ENCODE measurements at regions not wholly inside any gene's neighbourhood (a gene's known extent, or its start where the extent isn't known, plus 50 kb on each side); places are given as distances from the start of the nearest gene placed in this dataset.
A peak's percentile ranks its signal among the peaks of the same experiment; 100 is the strongest.
"Not testable (repeated sequence)": the region's sequence is repeated elsewhere in the genome, so short reads cannot be mapped to it uniquely, and the experiment has no call there.

DNA sequence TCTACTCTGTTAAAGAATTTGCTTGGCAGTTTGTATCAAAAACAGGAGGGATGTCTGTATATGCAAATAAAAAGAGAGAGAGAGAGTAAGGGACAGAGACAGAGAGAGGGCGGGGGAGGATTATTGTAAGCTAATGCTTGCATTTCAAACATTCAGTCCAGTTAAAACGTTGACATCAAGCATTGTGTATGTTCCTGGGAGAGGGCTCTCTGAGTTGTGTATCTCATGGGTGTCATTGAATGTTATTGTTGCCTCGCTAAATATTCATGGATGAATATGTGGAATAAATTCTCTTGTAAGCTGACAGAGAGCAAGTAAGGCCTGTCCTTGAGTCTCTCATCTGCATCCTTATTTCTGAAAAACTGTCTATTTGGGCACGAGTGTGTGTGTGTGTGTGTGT is 78.8 kb upstream of the VRK1 start:
- intact Hi-C loops (cut with DNase I), result no loop called here
- no peak for DNase-seq (ENCODE audit: low spot score)

DNA sequence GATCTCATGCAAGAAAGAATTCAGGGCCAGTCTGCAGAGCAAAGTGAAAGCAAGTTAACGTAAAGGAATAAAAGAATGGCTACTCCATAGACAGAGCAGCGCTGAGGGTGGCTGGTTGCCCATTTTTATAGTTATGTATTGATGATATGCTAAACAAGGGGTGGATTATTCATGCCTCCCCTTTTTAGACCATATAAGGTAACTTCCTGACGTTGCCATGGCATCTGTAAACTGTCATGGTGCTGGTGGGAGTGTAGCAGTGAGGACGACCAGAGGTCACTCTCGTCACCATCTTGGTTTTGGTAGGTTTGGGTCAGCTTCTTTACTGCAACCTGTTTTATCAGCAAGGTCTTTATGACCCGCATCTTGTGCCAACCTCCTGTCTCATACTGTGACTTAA is 76.5 kb upstream of the VRK1 start:
- intact Hi-C loops (cut with DNase I); DNase-seq (ENCODE audit: low spot score): not testable (repeated sequence)

DNA sequence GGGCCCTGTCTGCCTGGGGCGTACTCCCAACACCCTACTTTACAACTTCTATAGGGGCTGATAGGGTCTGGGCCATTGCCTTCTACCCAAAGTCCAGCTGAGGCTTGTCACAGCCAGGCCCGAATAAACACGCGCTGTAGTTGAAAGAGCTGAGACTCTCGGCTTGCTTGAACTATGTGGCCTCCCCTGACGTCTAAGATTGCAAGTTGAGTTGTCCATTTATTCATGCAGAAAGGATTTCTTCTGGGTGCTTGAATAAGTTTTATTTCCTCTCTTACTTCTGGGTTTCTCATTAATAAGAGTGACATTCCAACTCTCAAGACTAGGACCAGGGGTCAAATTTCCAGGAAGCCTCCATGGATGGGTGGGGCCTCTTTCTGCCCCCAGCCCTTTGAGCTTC is 74.4 kb upstream of the VRK1 start:
- intact Hi-C loops (cut with DNase I), result no loop called here
- DNase-seq (ENCODE audit: low spot score), result no peak

DNA sequence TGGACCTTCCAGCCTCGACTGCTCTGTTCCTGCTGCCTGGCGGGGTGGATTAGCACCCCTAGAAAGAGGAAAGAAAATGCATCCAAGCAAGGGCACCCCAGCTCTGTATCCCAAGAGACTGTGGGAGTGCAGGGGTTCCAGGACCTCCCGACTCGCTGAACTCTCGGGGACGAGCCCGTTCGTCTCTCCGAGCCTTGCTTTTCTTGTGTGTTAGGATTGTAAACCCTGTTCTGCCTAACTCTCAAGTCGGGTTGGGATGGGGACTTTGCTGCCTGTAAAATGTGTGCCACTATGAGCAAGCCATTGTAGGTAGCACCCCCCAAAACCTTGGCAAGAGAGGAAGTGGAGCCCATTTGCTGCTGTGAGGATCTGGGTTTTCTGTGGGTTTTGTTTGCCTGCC is 73.2 kb upstream of the VRK1 start:
- intact Hi-C loops (cut with DNase I), result no loop called here
- no peak for DNase-seq (ENCODE audit: low spot score)

DNA sequence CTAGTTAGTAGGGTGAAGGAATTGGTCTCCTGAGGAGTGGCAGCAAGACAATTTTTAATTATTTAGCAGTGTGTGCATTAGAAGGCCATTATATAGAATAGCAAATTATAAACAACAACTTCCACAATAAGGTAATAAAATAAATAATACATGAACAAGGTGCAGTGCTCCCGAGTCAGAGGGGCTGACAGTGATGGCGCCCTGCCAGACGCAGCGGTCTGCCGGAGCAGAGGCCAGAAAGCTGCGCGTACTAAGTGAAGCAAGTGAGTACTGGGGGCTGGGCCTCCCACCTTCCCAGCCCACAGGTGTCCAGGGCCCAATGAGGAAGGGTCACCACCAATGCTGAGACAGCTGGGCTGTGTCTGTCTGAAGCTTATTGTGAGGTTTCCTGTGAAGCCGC is 72.0 kb upstream of the VRK1 start:
- no peak for DNase-seq (ENCODE audit: low spot score)
- intact Hi-C loops (cut with DNase I), result no loop called here

DNA sequence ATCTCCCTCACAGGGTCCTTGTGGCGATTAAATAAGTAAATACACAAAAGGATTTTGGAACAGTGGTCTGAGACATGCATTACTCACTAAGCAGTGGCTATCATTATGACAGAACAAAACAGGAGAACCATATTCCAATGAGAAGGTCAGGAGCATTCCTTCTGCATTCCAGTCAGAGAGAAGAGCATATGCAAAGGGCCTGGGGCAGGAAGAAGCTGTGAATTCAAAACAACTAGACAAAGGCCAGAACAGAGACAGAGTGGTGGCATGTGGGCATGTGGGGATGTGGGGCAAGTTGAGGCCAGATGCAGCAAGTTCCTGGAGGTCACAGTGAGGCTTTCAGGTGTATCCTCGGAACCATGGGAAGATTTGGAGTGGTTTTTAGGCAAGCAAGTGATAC is 70.1 kb upstream of the VRK1 start:
- DNase-seq (ENCODE audit: low spot score), result no peak
- intact Hi-C loops (cut with DNase I), result no loop called here

DNA sequence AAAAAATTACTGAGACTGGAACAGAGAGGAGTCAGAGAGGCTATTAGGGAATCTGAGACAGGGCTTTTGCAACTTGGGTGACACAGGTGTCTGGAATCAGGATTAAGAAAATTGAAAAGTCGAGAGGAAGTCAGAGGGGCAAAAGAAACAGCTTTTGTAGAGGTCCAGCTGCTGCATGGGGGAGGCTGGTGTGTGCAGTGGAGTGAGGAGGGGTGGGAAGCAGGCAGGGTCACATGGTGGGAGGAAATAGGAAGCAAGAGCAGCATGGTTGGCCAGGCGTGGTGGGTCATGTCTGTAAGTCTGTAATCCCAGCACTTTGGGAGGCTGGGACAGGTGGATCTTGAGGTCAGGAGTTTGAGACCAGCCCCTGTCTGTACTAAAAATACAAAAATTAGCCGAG is 69.7 kb upstream of the VRK1 start:
- intact Hi-C loops (cut with DNase I), result no loop called here
- DNase-seq (ENCODE audit: low spot score), result no peak

DNA sequence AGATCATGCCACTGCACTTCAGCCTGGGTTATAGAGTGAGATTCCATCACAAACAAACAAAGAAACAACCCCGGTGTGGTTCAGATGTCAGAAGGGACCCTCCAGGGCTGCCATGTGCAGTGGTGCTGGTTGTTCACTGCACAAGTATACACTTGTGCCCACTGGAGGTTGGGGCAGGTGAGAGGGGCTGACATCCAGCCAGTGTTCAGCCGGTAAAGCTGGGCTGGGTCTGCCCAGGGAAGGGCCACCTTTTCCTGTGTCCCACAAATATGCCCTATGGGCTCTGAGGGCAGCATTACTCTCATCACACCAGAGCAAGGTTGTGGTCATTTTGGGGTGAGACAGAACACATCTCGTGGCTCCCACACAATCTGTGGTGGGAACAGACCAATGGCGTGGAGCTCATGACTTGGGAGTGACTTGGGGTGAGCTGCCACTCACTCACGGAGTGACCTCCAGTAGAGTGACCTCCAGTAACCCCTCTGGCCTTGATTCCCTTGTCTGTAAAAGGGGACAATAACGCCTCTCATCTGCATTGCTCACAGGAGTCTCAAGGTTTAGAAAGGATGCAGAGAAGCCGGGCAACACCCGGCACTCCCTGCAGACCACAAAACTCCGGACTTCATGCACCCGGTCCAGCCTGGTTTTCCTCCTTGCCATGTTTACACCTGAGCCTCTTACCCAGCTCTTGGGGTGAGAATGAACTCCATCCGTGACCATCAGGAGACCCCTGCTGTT is 69.0 kb upstream of the VRK1 start:
- DNase-seq (ENCODE audit: low spot score), result no peak
- intact Hi-C loops (cut with DNase I), result no loop called here

DNA sequence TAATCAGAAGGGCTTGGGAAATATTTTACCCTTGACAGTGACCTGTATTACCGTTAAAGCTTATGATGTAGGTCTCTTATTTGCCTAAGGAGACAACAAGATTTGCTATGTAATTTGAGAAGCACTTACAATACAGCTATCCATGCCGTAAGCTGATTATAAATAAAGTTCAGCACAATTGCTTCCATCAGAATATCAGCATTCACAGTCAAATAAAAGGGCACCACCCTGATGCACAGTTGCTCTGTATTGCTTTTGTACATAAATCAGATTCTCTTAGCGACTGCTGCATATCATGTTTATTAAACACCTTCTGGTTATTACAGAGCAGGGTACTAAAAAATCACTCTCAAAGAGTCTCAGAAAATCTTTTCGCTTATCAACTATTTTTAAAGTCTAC is 67.3 kb upstream of the VRK1 start:
- no peak for DNase-seq (ENCODE audit: low spot score)
- intact Hi-C loops (cut with DNase I), result no loop called here

DNA sequence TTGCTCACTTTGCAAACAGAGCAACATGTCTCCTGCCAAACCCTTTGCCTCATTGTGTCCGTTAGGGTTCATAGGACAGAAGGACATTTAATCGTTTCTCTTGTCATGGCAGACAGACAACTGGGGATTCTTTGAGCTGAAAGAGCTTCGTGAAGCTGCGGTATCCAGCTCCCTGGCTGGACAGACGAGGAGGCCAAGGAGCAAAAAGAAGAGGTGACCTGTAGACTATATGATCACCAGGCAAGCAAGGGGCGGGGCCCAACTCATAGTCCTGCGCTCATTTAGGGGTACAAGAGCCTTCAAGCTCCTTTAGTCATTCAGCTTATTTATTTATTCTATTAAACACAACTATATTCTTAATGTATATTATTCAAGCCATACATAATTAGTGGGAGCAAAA is 66.8 kb upstream of the VRK1 start:
- DNase-seq (ENCODE audit: low spot score), result no peak
- intact Hi-C loops (cut with DNase I), result no loop called here

DNA sequence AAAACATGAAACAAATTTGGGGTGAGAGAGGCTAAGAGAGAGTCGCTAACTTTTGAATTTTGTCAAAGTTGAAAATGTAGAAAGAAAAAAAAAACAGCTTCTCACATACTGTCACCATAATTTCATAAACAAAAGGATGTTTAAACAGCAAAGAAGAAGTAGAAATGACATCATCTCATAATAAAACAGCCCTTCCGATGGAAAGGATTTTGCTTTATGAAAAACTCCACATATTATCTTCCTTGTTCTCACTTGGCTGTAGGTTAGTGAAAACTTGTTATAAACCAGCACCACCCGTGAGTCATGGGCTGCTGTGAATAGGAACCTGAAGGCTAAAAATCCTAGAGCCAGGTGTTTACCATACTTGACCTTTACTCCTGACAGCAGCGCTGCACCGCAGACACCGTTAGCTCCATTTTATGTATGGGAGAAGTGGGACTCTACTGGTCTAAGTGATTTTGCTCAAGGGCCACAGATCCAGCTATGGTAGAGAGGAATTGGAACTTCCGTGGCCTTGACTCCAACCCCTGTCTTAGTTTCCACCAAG is 63.0 kb upstream of the VRK1 start:
- intact Hi-C loops (cut with DNase I), result no loop called here
- no peak for DNase-seq (ENCODE audit: low spot score)

DNA sequence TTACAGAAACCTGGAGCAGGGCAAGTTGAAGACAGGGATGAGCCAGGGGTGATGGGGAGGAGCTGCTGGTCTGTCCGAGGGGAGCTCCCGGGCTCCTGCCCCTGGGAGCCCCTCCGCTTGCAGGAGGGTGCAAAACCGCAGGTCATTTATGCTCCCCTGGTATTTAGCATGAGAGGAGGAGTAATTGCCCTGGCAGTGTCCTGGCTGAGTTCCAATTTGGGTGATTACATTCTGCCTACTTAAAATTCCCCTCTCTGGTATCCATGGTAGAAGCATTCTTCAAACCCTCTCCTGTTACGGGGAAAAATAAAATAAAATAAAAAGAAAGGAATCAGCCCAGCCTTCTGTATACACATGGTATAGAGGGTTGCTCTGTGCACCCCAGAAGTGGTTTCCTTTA is 61.7 kb upstream of the VRK1 start:
- intact Hi-C loops (cut with DNase I), result no loop called here
- DNase-seq (ENCODE audit: low spot score), result no peak

DNA sequence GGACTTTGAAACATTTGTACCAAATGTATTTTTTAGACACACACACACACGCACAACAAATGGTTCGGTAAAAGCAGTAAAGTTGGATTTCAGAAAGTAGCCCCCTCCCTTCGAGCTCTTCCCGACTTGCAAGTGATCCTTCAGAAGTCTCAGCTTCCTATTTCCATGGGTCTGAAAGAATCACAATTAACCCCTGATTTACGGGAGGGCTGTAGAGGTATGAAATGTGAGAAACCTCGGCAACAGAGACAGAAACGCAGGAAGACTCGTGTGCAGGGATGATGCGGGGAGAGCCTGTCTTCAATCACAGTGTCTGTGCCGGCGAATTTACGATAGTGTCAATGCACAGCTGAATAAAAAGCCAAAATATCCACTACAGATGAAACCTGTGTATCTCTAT is 60.7 kb upstream of the VRK1 start:
- intact Hi-C loops (cut with DNase I), result no loop called here
- no peak for DNase-seq (ENCODE audit: low spot score)

DNA sequence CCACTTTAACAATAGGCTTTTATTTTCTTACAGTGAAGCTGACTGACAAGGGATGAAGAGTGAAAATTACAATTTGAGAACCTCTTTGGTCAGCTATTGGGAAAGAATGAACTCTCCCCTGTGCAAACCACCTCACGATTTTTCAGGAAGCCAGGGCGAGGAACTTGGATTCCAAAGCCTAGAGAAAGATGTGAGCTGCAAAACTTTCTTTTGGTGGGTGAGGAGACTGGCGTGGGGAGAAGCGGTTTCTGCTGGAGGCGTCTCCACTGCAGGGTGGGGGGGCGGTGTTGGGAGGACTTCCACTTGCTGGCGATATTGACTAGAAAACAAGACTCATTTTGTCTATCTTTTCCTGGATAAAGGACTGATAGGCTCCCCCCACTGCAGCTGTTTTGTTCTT is 59.3 kb upstream of the VRK1 start:
- no peak for DNase-seq (ENCODE audit: low spot score)
- intact Hi-C loops (cut with DNase I), result no loop called here

DNA sequence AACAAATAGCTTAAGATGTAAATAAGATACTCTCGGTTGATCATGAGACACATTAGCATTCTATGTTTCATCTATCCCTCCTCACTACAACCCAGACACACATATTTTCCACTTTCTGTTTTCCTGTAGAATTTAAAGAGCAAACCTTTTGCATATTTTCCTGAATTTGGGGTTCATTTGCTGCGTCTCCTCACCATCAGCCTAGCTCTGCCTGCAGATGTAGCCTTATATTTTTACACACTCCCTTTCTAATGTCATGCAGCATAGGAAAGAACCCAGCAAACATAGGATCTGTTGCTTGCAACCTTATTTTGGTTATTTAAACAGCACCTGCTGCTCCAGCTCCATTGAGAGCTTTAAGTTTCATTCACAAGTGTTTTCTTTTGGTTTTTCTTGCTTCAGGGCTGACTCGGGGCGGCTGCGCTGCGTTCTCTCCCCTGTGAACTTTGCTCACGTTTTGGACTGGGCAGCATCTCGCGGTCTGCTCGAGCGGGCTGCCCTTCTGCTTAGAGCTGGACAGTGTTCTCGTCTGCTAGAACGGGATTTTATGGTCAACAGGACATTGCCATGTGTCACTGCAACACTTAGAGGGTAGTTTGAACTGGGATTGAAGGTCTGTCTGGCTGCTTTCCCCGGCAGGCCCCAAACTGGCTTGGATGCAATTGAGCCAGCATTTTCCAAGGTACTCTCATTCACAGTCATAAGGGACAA is 57.8 kb upstream of the VRK1 start:
- intact Hi-C loops (cut with DNase I), result no loop called here
- DNase-seq (ENCODE audit: low spot score), result no peak

DNA sequence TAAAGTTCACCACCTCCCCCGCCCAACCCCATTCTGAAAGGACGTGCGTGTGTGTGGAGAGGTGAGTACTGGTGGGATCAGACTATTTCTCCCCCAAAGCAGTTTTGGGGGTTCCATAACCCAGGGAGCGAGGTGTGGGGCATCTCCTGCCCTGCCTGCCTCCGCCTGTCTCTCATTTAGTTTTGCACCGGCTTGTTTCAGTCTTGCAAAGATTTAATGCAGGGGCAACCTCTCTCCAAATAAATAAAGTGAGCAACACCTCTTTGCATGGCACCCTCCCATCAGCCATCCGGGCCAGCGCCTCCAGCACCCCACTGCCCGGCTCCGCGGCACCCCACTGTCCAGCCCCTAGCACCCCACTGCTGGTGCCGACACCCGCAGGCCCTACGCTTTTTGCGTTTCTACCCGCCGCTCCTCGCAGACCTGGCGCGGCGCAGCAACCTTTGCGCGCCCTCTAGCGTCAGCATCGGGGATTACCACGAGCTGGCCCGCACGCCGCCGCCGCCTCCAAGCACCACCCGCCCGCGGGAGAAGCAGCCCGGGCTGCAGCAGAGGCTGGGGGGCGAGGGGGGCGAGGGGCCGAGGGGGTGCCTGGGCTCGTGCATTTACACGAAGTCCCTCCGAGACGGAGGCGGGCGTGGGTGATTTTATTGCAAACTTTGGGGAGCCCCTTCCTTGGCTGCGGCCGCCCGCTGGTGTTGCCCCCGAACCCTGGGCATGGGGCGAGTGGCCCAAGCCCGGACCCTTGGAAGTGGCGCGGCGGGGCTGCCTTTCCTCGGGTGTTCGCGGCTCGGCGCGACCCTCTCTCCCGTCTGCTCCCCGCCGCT is 55.8 kb upstream of the VRK1 start:
- intact Hi-C loops (cut with DNase I), result loop anchor here (5.0 kb wide), 1 partner anchor 174 kb away; no protein-coding TSS in a partner anchor
- peak; percentile 88 for DNase-seq (ENCODE audit: low spot score)

DNA sequence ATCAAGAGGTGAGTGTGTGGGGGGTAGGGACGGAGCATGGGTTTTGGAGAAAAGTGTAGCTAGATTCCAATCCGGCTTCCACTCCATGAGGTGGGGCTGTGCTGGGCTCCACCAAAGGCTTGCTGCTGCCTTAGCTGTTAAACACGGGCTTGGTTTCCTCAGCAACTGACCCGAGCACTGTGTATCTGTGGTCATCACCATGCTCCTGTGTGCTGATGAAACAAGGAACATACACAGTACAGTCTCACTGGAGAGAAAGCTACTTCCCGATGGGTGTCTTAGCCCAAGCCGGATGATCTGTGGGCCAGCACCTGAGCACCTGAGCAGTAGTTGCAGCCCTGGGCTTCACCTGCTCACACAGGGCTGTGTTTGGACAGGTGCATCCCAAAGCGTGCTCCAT is 52.9 kb upstream of the VRK1 start:
- intact Hi-C loops (cut with DNase I), result loop anchor here (5.0 kb wide), 1 partner anchor 177 kb away; no protein-coding TSS in a partner anchor
- DNase-seq (ENCODE audit: low spot score), result no peak

DNA sequence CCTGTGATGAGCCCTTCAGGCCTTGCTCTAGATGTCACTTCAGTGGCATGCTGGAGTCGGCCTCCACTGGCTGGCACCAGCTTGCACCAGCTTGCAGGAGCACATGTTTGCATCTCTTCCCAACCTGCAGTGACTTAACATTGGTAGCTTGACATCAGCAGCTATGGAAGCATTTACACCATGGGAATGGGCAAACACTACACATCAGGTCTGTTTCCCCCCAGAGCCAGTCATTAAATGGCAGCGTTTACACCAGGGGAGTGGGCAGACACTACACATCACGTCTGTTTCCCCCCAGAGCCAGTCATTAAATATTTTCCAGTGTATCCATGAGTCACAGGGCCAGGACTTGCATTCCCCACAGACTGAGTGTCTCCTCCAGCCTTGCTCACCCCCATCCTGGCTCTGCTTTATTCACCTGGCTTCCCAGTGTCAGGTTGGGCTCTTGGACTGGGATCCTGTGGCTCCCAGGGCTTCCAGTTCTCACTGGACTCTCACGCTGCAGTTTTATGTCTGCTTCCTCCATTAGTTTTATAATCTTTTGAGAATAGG is 51.6 kb upstream of the VRK1 start:
- no peak for DNase-seq (ENCODE audit: low spot score)
- intact Hi-C loops (cut with DNase I), result no loop called here

DNA sequence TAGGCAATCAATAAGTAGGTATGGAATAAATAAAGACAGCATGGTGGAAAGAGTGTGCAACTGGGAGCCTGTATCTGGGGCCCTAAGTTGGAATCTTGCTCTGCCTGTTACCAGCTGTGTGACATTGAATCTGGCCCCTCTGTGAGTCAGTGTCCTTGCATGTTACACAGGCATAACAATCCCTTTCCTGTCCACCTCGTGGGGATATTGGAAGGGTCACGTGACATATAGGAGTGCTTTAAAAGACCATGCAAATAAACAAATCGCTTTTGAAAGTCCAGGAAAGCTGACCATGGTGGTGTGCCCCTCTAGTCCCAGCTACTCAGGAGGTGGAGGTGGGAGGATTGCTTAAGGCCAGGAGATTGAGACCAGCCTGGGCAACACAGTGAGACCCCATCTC is 51.1 kb upstream of the VRK1 start:
- no peak for DNase-seq (ENCODE audit: low spot score)
- intact Hi-C loops (cut with DNase I), result no loop called here

DNA sequence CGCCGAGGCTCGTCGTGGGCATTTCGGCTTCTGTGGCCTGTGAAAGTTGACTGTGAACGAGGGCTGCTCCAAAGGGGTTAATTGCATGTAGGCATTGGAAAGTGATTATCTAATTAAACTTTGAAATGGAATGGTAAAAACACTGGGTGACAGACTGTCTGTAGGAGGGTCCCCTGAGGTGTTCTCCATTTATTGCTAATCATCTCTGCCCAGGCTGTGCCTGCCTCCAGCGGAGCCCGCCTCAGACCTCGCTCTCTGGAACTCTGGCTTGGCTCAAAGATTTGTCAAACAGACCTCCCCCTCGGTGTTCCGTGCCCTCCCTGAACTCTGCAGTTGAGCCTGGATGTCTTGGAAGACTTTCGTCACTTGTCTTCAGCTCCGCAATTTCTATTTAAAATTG is 50.2 kb upstream of the VRK1 start:
- intact Hi-C loops (cut with DNase I), result no loop called here
- DNase-seq (ENCODE audit: low spot score), result no peak
